KMS-11 (cell line): ENCODE measurements at regions not wholly inside any gene's neighbourhood (a gene's known extent, or its start where the extent isn't known, plus 50 kb on each side); places are given as distances from the start of the nearest gene placed in this dataset.

Source experiments
- H2AFZ ChIP-seq: fragments of 200-600 bp; sonication (generic); 2 replicates; pipeline ENCODE4 v1.6.1; 2016; ENCODE audit warnings: antibody characterized with exemption, mixed run types, low read depth
- H3K27ac ChIP-seq: fragments of 200-600 bp; sonication (generic); 2 replicates; pipeline ENCODE4 v1.6.1; 2016; ENCODE audit warnings: mild to moderate bottlenecking, mixed run types
- H3K27me3 ChIP-seq: fragments of 200-600 bp; sonication (generic); 2 replicates; pipeline ENCODE4 v1.6.1; 2017; ENCODE audit warnings: mild to moderate bottlenecking, low read depth, mixed run types, moderate library complexity; ENCODE audit not compliant: insufficient read depth
- H3K36me3 ChIP-seq: fragments of 200-600 bp; sonication (generic); 2 replicates; pipeline ENCODE4 v1.6.1; 2017; ENCODE audit warnings: mild to moderate bottlenecking, mixed run types; ENCODE audit not compliant: insufficient read depth
- H3K4me1 ChIP-seq: fragments of 200-600 bp; sonication (generic); 2 replicates; pipeline ENCODE4 v1.6.1; 2016; ENCODE audit warnings: mild to moderate bottlenecking, low read depth, mixed run types; ENCODE audit not compliant: poor library complexity, severe bottlenecking
- H3K4me2 ChIP-seq: fragments of 200-600 bp; sonication (generic); 2 replicates; pipeline ENCODE4 v1.7.0; 2016; ENCODE audit warnings: mild to moderate bottlenecking, mixed run types
- H3K4me3 ChIP-seq: fragments of 200-600 bp; sonication (generic); IDR thresholded peaks from 2 replicates; pipeline ENCODE4 v1.6.1; 2017; ENCODE audit warnings: low read depth, low read length, mixed read lengths; ENCODE audit not compliant: insufficient read depth
- H3K79me2 ChIP-seq: fragments of 200-600 bp; sonication (generic); 2 replicates; pipeline ENCODE4 v1.6.1; 2016; ENCODE audit warnings: low read depth, mixed run types; ENCODE audit not compliant: insufficient read depth
- H3K9ac ChIP-seq: fragments of 200-600 bp; sonication (generic); 2 replicates; pipeline ENCODE4 v1.6.1; 2016; ENCODE audit warnings: mild to moderate bottlenecking, mixed run types
- H4K20me1 ChIP-seq: fragments of 200-600 bp; sonication (generic); 2 replicates; pipeline ENCODE4 v1.6.1; 2016; ENCODE audit warnings: mild to moderate bottlenecking, mixed run types; ENCODE audit not compliant: insufficient read depth
- TF ChIP-seq, protein P1 (sequence below): fragments of 200-600 bp; sonication (generic); conservative IDR thresholded peaks from 2 replicates; pipeline ENCODE4 v1.6.1; 2017; ENCODE audit warnings: low read depth, mild to moderate bottlenecking, antibody characterized with exemption, low read length, moderate library complexity, mixed read lengths

DNA sequence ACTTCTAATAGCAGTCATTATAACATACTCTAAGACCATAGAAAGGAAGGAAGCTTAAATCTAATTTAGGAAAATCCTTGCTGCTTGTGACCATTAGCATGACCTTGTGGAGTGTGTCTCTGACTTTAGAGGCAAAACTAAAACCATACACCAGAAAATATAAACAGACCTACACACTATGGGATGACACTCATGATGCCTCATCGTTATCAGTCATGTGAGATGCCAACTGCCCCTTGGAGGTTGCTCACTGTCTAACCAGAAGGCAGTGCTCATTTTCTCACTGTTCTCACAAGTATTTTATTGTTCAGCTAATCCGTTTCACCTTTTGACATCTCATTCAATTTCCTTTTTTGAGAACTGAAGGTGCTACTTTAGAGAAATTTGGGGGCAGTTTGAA lies 376.9 kb downstream of the RND3 start:
- H3K27me3 ChIP-seq: no peaks in the 10 kb centered on the region
- H3K36me3 ChIP-seq: no peaks in the 10 kb centered on the region
- H4K20me1 ChIP-seq: no peaks in the 10 kb centered on the region
- H3K4me1 ChIP-seq: no peaks in the 10 kb centered on the region
- H2AFZ ChIP-seq: no peak overlapping the region
- no peaks in the 10 kb centered on the region for H3K79me2 ChIP-seq
- H3K4me2 ChIP-seq: no peak overlapping the region
- TF ChIP-seq, protein P1, sequence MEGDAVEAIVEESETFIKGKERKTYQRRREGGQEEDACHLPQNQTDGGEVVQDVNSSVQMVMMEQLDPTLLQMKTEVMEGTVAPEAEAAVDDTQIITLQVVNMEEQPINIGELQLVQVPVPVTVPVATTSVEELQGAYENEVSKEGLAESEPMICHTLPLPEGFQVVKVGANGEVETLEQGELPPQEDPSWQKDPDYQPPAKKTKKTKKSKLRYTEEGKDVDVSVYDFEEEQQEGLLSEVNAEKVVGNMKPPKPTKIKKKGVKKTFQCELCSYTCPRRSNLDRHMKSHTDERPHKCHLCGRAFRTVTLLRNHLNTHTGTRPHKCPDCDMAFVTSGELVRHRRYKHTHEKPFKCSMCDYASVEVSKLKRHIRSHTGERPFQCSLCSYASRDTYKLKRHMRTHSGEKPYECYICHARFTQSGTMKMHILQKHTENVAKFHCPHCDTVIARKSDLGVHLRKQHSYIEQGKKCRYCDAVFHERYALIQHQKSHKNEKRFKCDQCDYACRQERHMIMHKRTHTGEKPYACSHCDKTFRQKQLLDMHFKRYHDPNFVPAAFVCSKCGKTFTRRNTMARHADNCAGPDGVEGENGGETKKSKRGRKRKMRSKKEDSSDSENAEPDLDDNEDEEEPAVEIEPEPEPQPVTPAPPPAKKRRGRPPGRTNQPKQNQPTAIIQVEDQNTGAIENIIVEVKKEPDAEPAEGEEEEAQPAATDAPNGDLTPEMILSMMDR: no peak
- no peak overlapping the region for H3K9ac ChIP-seq
- H3K4me3 ChIP-seq: no peak overlapping the region
- no peak overlapping the region for H3K27ac ChIP-seq

DNA sequence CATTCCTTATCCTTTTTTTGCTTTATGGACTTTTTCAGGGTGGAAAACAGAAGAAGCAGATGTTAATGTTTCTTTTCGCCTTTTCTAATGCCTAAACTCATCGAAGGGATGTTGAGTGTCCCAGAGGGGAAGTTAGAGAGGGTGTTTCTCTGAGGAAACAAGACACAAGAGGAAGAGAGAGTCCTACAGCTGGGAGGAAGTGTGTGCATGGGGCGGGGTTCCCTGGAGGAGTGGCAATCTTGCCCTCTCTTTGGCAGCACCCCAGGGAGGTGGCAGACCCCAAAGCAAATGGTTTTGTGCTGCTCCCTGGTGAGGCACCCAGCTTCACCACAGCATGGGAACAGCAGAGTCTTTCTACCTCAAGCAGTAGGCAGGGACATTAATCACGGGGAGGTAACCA lies 377.6 kb downstream of the RND3 start:
- Histone ChIP-seq H4K20me1 (no peaks in the 10 kb centered on the region), H3K36me3 (no peaks in the 10 kb centered on the region), H3K4me2 (no peak overlapping the region), H3K27ac (no peak overlapping the region), H3K79me2 (no peaks in the 10 kb centered on the region), H3K4me1 (peaks cover 4% of the 10 kb centered on the region), H3K4me3 (no peak overlapping the region), H3K9ac (no peak overlapping the region), H2AFZ (no peak overlapping the region), H3K27me3 (no peaks in the 10 kb centered on the region)
- TF ChIP-seq, protein P1: no peak

DNA sequence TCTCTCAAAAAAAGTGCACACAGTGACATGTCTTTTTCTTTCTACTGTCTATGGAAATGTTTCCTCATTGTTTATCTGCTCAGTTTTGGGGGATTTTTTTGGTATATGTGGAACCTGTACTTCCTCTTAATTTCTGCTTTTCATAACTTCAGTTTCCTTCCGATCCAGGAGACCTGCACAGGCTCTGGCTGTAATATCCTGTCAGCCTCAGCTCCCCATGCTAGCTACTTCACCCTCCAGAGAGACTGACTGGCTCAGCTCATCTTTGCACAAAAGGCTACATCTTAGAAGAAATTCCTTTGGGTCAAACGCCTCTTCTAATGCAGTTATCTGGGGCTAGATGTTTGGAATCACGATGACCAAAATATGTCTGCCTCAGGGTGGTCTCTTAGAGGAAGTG lies 378.4 kb downstream of the RND3 start:
- no peak overlapping the region for H3K9ac ChIP-seq
- H3K4me3 ChIP-seq: no peak overlapping the region
- H3K27ac ChIP-seq: no peak overlapping the region
- H3K79me2 ChIP-seq: no peaks in the 10 kb centered on the region
- H3K36me3 ChIP-seq: no peaks in the 10 kb centered on the region
- no peak overlapping the region for H3K4me2 ChIP-seq
- no peaks in the 10 kb centered on the region for H4K20me1 ChIP-seq
- peaks cover 12% of the 10 kb centered on the region for H3K4me1 ChIP-seq
- no peak overlapping the region for H2AFZ ChIP-seq
- no peaks in the 10 kb centered on the region for H3K27me3 ChIP-seq
- TF ChIP-seq, protein P1: no peak

DNA sequence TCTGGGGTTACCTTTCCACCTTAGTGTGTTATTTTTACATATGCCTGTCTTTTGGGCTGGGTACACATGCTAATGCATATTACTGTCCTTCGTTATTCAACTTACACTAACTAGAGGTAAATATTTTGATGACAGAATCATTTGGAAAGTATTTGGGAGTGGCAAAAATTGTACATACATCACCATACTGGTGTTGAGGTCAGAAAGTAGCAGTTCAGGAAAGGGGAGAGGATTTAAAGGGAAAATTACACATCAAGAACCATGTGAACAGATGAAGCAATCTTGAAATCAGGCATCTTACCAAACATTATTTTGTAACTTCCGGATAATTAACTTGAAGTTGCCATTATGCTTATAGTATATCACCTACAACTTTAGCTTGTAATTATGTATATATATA lies 379.7 kb downstream of the RND3 start:
- no peaks in the 10 kb centered on the region for H4K20me1 ChIP-seq
- TF ChIP-seq, protein P1: no peak
- H2AFZ ChIP-seq: no peak overlapping the region
- H3K9ac ChIP-seq: no peak overlapping the region
- no peaks in the 10 kb centered on the region for H3K27me3 ChIP-seq
- H3K27ac ChIP-seq: no peak overlapping the region
- no peak overlapping the region for H3K4me2 ChIP-seq
- H3K4me1 ChIP-seq: peaks cover 12% of the 10 kb centered on the region
- no peaks in the 10 kb centered on the region for H3K36me3 ChIP-seq
- H3K4me3 ChIP-seq: no peak overlapping the region
- no peaks in the 10 kb centered on the region for H3K79me2 ChIP-seq
